ENCODE measurements at regions not wholly inside any gene's neighbourhood (a gene's known extent, or its start where the extent isn't known, plus 50 kb on each side); places are given as distances from the start of the nearest gene placed in this dataset.

GRCh38 chr16:5412731-5413130, 315.1 kb upstream of the EEF2KMT start:
- H3K27ac Mint-ChIP-seq = no peak overlapping the region
- H3K27me3 ChIP-seq (ENCODE audit: insufficient read depth, low read length, poor library complexity, severe bottlenecking) = no peaks in the 10 kb centered on the region
- H3K4me3 Mint-ChIP-seq = no peak overlapping the region
- H3K36me3 ChIP-seq (ENCODE audit: insufficient read depth, low read length) = no peaks in the 10 kb centered on the region
- no peaks in the 10 kb centered on the region for H3K4me1 ChIP-seq (ENCODE audit: insufficient read depth, low read length)
- H3K9me3 ChIP-seq (ENCODE audit: low read length) = no peaks in the 10 kb centered on the region
- H3K4me1 Mint-ChIP-seq = no peaks in the 10 kb centered on the region
- no peak for DNase-seq
- no peak overlapping the region for H3K4me3 ChIP-seq (ENCODE audit: low read length)
- peaks cover 0 to 6% of the 10 kb centered on the region in 2 donors for H3K27me3 Mint-ChIP-seq
- CTCF ChIA-PET = no interaction called here
- H3K36me3 Mint-ChIP-seq = no peaks in the 10 kb centered on the region
- POLR2A ChIA-PET = no interaction called here
- peaks cover 0 to 7% (median 0%) of the 10 kb centered on the region in 5 donors for H3K9me3 Mint-ChIP-seq
- no peak overlapping the region for H3K27ac ChIP-seq (ENCODE audit: low read depth, low read length)

- Mint-ChIP-seq H3K9me3 (peaks cover 0 to 1% (median 0%) of the 10 kb centered on the region in 5 donors), H3K4me3 (no peak overlapping the region), H3K4me1 (no peaks in the 10 kb centered on the region), H3K27ac (no peak overlapping the region), H3K36me3 (no peaks in the 10 kb centered on the region), H3K27me3 (peaks cover 8 to 17% of the 10 kb centered on the region in 2 donors)
- no peaks in the 10 kb centered on the region for H3K4me1 ChIP-seq (ENCODE audit: insufficient read depth, low read length)
- H3K27ac ChIP-seq (ENCODE audit: low read depth, low read length) = no peak overlapping the region
- ChIA-PET CTCF (no interaction called here), POLR2A (no interaction called here)
- DNase-seq = no peak
- H3K27me3 ChIP-seq (ENCODE audit: insufficient read depth, low read length, poor library complexity, severe bottlenecking) = no peaks in the 10 kb centered on the region
- H3K36me3 ChIP-seq (ENCODE audit: insufficient read depth, low read length) = no peaks in the 10 kb centered on the region
- no peak overlapping the region for H3K4me3 ChIP-seq (ENCODE audit: low read length)
- no peaks in the 10 kb centered on the region for H3K9me3 ChIP-seq (ENCODE audit: low read length)
Observed at GRCh38 chr16:5398203-5398602, 300.6 kb upstream of the EEF2KMT start.

GRCh38 chr16:5396880-5397279, 299.3 kb upstream of the EEF2KMT start:
- no peaks in the 10 kb centered on the region for H3K4me1 Mint-ChIP-seq

GRCh38 chr16:5393070-5393469, 295.5 kb upstream of the EEF2KMT start:
- Mint-ChIP-seq H3K4me3 (no peak overlapping the region), H3K36me3 (no peaks in the 10 kb centered on the region), H3K27me3 (peaks cover 6% of the 10 kb centered on the region in 2 donors), H3K4me1 (no peaks in the 10 kb centered on the region), H3K9me3 (peaks cover 0 to 3% (median 0%) of the 10 kb centered on the region in 5 donors), H3K27ac (no peak overlapping the region)
- H3K36me3 ChIP-seq (ENCODE audit: insufficient read depth, low read length) = no peaks in the 10 kb centered on the region
- no peaks in the 10 kb centered on the region for H3K4me1 ChIP-seq (ENCODE audit: insufficient read depth, low read length)
- POLR2A ChIA-PET = no interaction called here
- DNase-seq = no peak
- H3K27ac ChIP-seq (ENCODE audit: low read depth, low read length) = no peak overlapping the region
- H3K27me3 ChIP-seq (ENCODE audit: insufficient read depth, low read length, poor library complexity, severe bottlenecking) = no peaks in the 10 kb centered on the region
- CTCF ChIA-PET = no interaction called here
- no peak overlapping the region for H3K4me3 ChIP-seq (ENCODE audit: low read length)
- no peaks in the 10 kb centered on the region for H3K9me3 ChIP-seq (ENCODE audit: low read length)

More at GRCh38 chr16:5396880-5397279, 299.3 kb upstream of the EEF2KMT start:
- H3K27me3 Mint-ChIP-seq = peaks cover 7 to 9% of the 10 kb centered on the region in 2 donors
- ChIA-PET POLR2A (no interaction called here), CTCF (no interaction called here)
- no peaks in the 10 kb centered on the region for H3K36me3 Mint-ChIP-seq
- no peak overlapping the region for H3K27ac Mint-ChIP-seq
- Histone ChIP-seq H3K4me1 (ENCODE audit: insufficient read depth, low read length) (no peaks in the 10 kb centered on the region), H3K36me3 (ENCODE audit: insufficient read depth, low read length) (no peaks in the 10 kb centered on the region), H3K27ac (ENCODE audit: low read depth, low read length) (no peak overlapping the region), H3K9me3 (ENCODE audit: low read length) (no peaks in the 10 kb centered on the region), H3K27me3 (ENCODE audit: insufficient read depth, low read length, poor library complexity, severe bottlenecking) (no peaks in the 10 kb centered on the region), H3K4me3 (ENCODE audit: low read length) (no peak overlapping the region)
- no peak for DNase-seq
- peaks cover 0 to 1% (median 0%) of the 10 kb centered on the region in 5 donors for H3K9me3 Mint-ChIP-seq
- H3K4me3 Mint-ChIP-seq = no peak overlapping the region

- Mint-ChIP-seq H3K4me3 (no peak overlapping the region), H3K4me1 (no peaks in the 10 kb centered on the region), H3K27ac (no peak overlapping the region), H3K9me3 (peaks cover 0 to 7% (median 0%) of the 10 kb centered on the region in 5 donors), H3K27me3 (peaks cover 3 to 4% of the 10 kb centered on the region in 2 donors), H3K36me3 (no peaks in the 10 kb centered on the region)
- Histone ChIP-seq H3K27me3 (ENCODE audit: insufficient read depth, low read length, poor library complexity, severe bottlenecking) (no peaks in the 10 kb centered on the region), H3K4me3 (ENCODE audit: low read length) (no peak overlapping the region), H3K4me1 (ENCODE audit: insufficient read depth, low read length) (no peaks in the 10 kb centered on the region), H3K9me3 (ENCODE audit: low read length) (no peaks in the 10 kb centered on the region), H3K36me3 (ENCODE audit: insufficient read depth, low read length) (no peaks in the 10 kb centered on the region), H3K27ac (ENCODE audit: low read depth, low read length) (no peak overlapping the region)
- no peak for DNase-seq
- ChIA-PET POLR2A (no interaction called here), CTCF (no interaction called here)
Observed at GRCh38 chr16:5386989-5387388, 289.4 kb upstream of the EEF2KMT start.

- H3K36me3 Mint-ChIP-seq = no peaks in the 10 kb centered on the region
- Histone ChIP-seq H3K27me3 (ENCODE audit: insufficient read depth, low read length, poor library complexity, severe bottlenecking) (no peaks in the 10 kb centered on the region), H3K36me3 (ENCODE audit: insufficient read depth, low read length) (no peaks in the 10 kb centered on the region), H3K4me1 (ENCODE audit: insufficient read depth, low read length) (no peaks in the 10 kb centered on the region), H3K4me3 (ENCODE audit: low read length) (no peak overlapping the region), H3K27ac (ENCODE audit: low read depth, low read length) (no peak overlapping the region), H3K9me3 (ENCODE audit: low read length) (no peaks in the 10 kb centered on the region)
- no peak overlapping the region for H3K27ac Mint-ChIP-seq
- peaks cover 3 to 4% of the 10 kb centered on the region in 2 donors for H3K27me3 Mint-ChIP-seq
- H3K9me3 Mint-ChIP-seq = peaks cover 0 to 7% (median 0%) of the 10 kb centered on the region in 5 donors
- no peak overlapping the region for H3K4me3 Mint-ChIP-seq
- ChIA-PET POLR2A (no interaction called here), CTCF (no interaction called here)
- H3K4me1 Mint-ChIP-seq = no peaks in the 10 kb centered on the region
- DNase-seq = no peak
Observed at GRCh38 chr16:5385811-5386210, 288.2 kb upstream of the EEF2KMT start.

- no peak overlapping the region for H3K27ac ChIP-seq (ENCODE audit: low read depth, low read length)
- H3K36me3 ChIP-seq (ENCODE audit: insufficient read depth, low read length) = no peaks in the 10 kb centered on the region
- H3K9me3 ChIP-seq (ENCODE audit: low read length) = no peaks in the 10 kb centered on the region
- peaks cover 0 to 7% (median 0%) of the 10 kb centered on the region in 5 donors for H3K9me3 Mint-ChIP-seq
- POLR2A ChIA-PET = no interaction called here
- H3K4me3 Mint-ChIP-seq = no peak overlapping the region
- H3K36me3 Mint-ChIP-seq = no peaks in the 10 kb centered on the region
- no peaks in the 10 kb centered on the region for H3K4me1 ChIP-seq (ENCODE audit: insufficient read depth, low read length)
- H3K4me3 ChIP-seq (ENCODE audit: low read length) = no peak overlapping the region
- CTCF ChIA-PET = no interaction called here
- no peak overlapping the region for H3K27ac Mint-ChIP-seq
- DNase-seq = no peak
- peaks cover 3 to 4% of the 10 kb centered on the region in 2 donors for H3K27me3 Mint-ChIP-seq
- no peaks in the 10 kb centered on the region for H3K4me1 Mint-ChIP-seq
- H3K27me3 ChIP-seq (ENCODE audit: insufficient read depth, low read length, poor library complexity, severe bottlenecking) = no peaks in the 10 kb centered on the region
Observed at GRCh38 chr16:5385115-5385514, 287.5 kb upstream of the EEF2KMT start.

GRCh38 chr16:5383737-5384136, 286.1 kb upstream of the EEF2KMT start:
- ChIA-PET POLR2A (no interaction called here), CTCF (no interaction called here)
- no peaks in the 10 kb centered on the region for H3K4me1 ChIP-seq (ENCODE audit: insufficient read depth, low read length)
- Mint-ChIP-seq H3K4me3 (no peak overlapping the region), H3K9me3 (peaks cover 0 to 5% (median 2%) of the 10 kb centered on the region in 5 donors), H3K27ac (no peak overlapping the region), H3K36me3 (no peaks in the 10 kb centered on the region), H3K27me3 (peaks cover 3 to 4% of the 10 kb centered on the region in 2 donors), H3K4me1 (no peaks in the 10 kb centered on the region)
- no peak overlapping the region for H3K4me3 ChIP-seq (ENCODE audit: low read length)
- no peak for DNase-seq
- H3K27me3 ChIP-seq (ENCODE audit: insufficient read depth, low read length, poor library complexity, severe bottlenecking) = no peaks in the 10 kb centered on the region
- no peak overlapping the region for H3K27ac ChIP-seq (ENCODE audit: low read depth, low read length)
- no peaks in the 10 kb centered on the region for H3K9me3 ChIP-seq (ENCODE audit: low read length)
- H3K36me3 ChIP-seq (ENCODE audit: insufficient read depth, low read length) = no peaks in the 10 kb centered on the region

GRCh38 chr16:5382484-5382883, 284.9 kb upstream of the EEF2KMT start:
- peaks cover 0 to 7% (median 0%) of the 10 kb centered on the region in 5 donors for H3K9me3 Mint-ChIP-seq
- Histone ChIP-seq H3K27ac (ENCODE audit: low read depth, low read length) (no peak overlapping the region), H3K4me3 (ENCODE audit: low read length) (no peak overlapping the region), H3K36me3 (ENCODE audit: insufficient read depth, low read length) (no peaks in the 10 kb centered on the region), H3K9me3 (ENCODE audit: low read length) (no peaks in the 10 kb centered on the region), H3K27me3 (ENCODE audit: insufficient read depth, low read length, poor library complexity, severe bottlenecking) (no peaks in the 10 kb centered on the region), H3K4me1 (ENCODE audit: insufficient read depth, low read length) (no peaks in the 10 kb centered on the region)
- POLR2A ChIA-PET = no interaction called here
- no peaks in the 10 kb centered on the region for H3K4me1 Mint-ChIP-seq
- no peak overlapping the region for H3K4me3 Mint-ChIP-seq
- H3K27me3 Mint-ChIP-seq = peaks cover under 1 to 3% of the 10 kb centered on the region in 2 donors
- H3K36me3 Mint-ChIP-seq = no peaks in the 10 kb centered on the region
- no peak overlapping the region for H3K27ac Mint-ChIP-seq
- DNase-seq = no peak
- CTCF ChIA-PET = no interaction called here
